ENCODE measurements at regions not wholly inside any gene's neighbourhood (a gene's known extent, or its start where the extent isn't known, plus 50 kb on each side); places are given as distances from the start of the nearest gene placed in this dataset.

- Histone ChIP-seq H3K27ac (no peak overlapping the region), H3K4me3 (ENCODE audit: low read depth, low read length) (no peak overlapping the region), H3K36me3 (replicated peaks) (no peaks in the 10 kb centered on the region), H3K27me3 (replicated peaks) (no peaks in the 10 kb centered on the region)
- DNase-seq = no peak
- in situ Hi-C loops (cut with HindIII; ENCODE audit: low pct_ligation_motif_present, low sequenced_read_pairs) = no loop called here
- no peak for TF ChIP-seq CTCF (IDR thresholded peaks at IDR 0.05; ENCODE audit: low read depth, low read length, missing control alignments)
These were observed 588.6 kb downstream of the DNAJB9 start for GRCh38 chr7:109158246-109158645.

GRCh38 chr7:109176661-109177060 lies 607.0 kb downstream of the DNAJB9 start:
- no peaks in the 10 kb centered on the region for H3K36me3 ChIP-seq (replicated peaks)
- no peak overlapping the region for H3K4me3 ChIP-seq (ENCODE audit: low read depth, low read length)
- TF ChIP-seq CTCF (IDR thresholded peaks at IDR 0.05; ENCODE audit: low read depth, low read length, missing control alignments) = no peak
- no peak for DNase-seq
- no peaks in the 10 kb centered on the region for H3K27me3 ChIP-seq (replicated peaks)
- no peak overlapping the region for H3K27ac ChIP-seq
- in situ Hi-C loops (cut with HindIII; ENCODE audit: low pct_ligation_motif_present, low sequenced_read_pairs) = no loop called here

- no peaks in the 10 kb centered on the region for H3K27me3 ChIP-seq (replicated peaks)
- H3K36me3 ChIP-seq (replicated peaks) = no peaks in the 10 kb centered on the region
- no peak overlapping the region for H3K4me3 ChIP-seq (ENCODE audit: low read depth, low read length)
- DNase-seq = no peak
- in situ Hi-C loops (cut with HindIII; ENCODE audit: low pct_ligation_motif_present, low sequenced_read_pairs) = no loop called here
- H3K27ac ChIP-seq = no peak overlapping the region
- no peak for TF ChIP-seq CTCF (IDR thresholded peaks at IDR 0.05; ENCODE audit: low read depth, low read length, missing control alignments)
These were observed 608.7 kb downstream of the DNAJB9 start for GRCh38 chr7:109178342-109178741.

- no peak overlapping the region for H3K27ac ChIP-seq
- H3K4me3 ChIP-seq (ENCODE audit: low read depth, low read length) = no peak overlapping the region
- H3K27me3 ChIP-seq (replicated peaks) = no peaks in the 10 kb centered on the region
- DNase-seq = no peak
- TF ChIP-seq CTCF (IDR thresholded peaks at IDR 0.05; ENCODE audit: low read depth, low read length, missing control alignments) = no peak
- in situ Hi-C loops (cut with HindIII; ENCODE audit: low pct_ligation_motif_present, low sequenced_read_pairs) = no loop called here
- H3K36me3 ChIP-seq (replicated peaks) = no peaks in the 10 kb centered on the region
These were observed 609.9 kb downstream of the DNAJB9 start for GRCh38 chr7:109179601-109180000.

- Histone ChIP-seq H3K4me3 (ENCODE audit: low read depth, low read length) (no peak overlapping the region), H3K36me3 (replicated peaks) (no peaks in the 10 kb centered on the region), H3K27ac (no peak overlapping the region), H3K27me3 (replicated peaks) (no peaks in the 10 kb centered on the region)
- TF ChIP-seq CTCF (IDR thresholded peaks at IDR 0.05; ENCODE audit: low read depth, low read length, missing control alignments) = no peak
- DNase-seq = no peak
- in situ Hi-C loops (cut with HindIII; ENCODE audit: low pct_ligation_motif_present, low sequenced_read_pairs) = no loop called here
These were observed 621.2 kb downstream of the DNAJB9 start for GRCh38 chr7:109190766-109191398.

- no peak for TF ChIP-seq CTCF (IDR thresholded peaks at IDR 0.05; ENCODE audit: low read depth, low read length, missing control alignments)
- no peak overlapping the region for H3K27ac ChIP-seq
- no peak overlapping the region for H3K4me3 ChIP-seq (ENCODE audit: low read depth, low read length)
- no peaks in the 10 kb centered on the region for H3K36me3 ChIP-seq (replicated peaks)
- in situ Hi-C loops (cut with HindIII; ENCODE audit: low pct_ligation_motif_present, low sequenced_read_pairs) = no loop called here
- H3K27me3 ChIP-seq (replicated peaks) = no peaks in the 10 kb centered on the region
- no peak for DNase-seq
These were observed 636.5 kb downstream of the DNAJB9 start for GRCh38 chr7:109206196-109206595.
